Mucosa of gallbladder (tissue), 1 donor: ENCODE measurements at regions not wholly inside any gene's neighbourhood (a gene's known extent, or its start where the extent isn't known, plus 50 kb on each side); places are given as distances from the start of the nearest gene placed in this dataset.

Experiments
- DNase-seq: peaks from one replicate; pipeline ENCODE4 v3.0.0-alpha.2; 2020; ENCODE audit warnings: low spot score
- donor health status: DM: no; HTN: no; CAD: no.

DNA sequence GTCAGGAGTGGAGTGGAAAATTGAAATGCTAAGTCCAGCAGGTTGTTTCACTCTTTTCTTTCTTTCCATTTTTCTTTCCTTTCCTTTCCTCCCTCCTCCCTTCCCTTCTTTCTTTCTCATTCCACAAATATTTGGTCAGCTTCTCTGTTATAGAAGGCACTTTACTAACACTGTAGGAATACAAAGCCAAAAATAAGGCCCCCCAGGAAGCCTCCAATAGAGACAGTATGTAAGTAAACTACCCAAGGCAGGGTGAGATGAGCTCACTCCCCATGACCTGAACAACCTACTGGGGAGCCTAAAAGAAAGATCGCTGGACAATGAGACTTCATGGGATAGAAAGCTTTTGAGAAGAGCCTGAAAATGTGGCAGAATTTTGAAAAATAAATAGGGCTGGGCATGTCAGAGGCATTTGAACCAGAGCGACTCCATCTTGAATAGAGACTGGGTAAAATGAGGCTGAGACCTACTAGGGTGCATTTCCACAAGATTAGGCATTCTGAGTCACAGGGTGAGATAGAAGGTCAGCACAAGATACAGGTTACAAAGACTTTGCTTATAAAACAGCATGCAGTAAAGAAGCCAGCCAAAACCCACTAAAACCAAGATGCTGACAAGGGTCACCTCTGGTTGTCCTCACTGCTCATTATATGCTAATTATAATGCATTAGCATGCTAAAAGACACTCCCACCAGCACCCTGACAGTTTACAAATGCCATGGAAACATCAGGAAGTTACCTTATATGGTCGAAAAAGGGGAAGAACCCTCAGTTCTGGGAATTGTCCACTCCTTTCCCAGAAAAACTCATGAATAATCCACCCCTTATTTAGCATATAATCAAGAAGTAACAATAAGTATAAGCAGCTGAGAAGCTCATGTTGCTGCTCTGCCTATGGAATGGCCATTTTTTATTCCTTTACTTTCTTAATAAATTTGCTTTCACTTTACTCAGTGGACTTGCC, 158.9 kb upstream of the EGFLAM start:
- DNase-seq = no peak

DNA sequence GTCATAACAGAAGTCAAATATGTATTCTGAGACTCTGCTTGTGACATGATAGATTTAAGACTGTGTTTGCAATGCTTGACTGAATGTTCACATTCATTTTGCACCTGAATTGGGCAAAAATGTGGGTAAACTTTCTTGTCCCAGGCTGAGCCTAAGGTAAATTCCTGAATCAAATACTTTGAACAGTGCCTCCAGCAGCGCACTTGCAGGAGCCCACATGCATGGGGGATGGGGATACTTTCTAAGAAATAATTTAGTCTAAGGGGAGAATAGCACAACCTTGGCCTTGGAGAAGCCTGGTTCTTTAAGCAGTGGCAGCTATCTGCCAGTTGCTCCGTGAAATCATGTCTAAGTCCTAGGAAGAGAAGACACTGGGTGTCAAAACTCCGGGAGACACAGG, 163.5 kb upstream of the EGFLAM start:
- no peak for DNase-seq

DNA sequence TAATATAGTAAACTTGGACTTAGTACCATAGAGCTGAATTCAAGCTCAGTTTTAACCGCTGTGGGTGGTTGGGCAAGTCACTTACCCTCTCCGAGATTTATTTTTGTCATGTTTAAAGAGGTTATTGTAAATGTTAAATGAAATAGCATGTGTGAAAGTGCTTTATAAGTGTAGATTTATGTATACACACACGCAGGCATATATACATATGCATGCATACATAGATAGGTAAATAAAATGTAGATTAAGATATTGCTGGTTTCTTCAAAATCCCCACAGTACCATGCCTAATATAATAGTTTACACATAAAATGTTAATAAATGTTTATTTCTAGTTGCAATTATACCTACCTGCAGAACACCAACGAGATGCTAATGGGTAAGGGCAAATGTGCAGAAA, 164.5 kb upstream of the EGFLAM start:
- DNase-seq = no peak

DNA sequence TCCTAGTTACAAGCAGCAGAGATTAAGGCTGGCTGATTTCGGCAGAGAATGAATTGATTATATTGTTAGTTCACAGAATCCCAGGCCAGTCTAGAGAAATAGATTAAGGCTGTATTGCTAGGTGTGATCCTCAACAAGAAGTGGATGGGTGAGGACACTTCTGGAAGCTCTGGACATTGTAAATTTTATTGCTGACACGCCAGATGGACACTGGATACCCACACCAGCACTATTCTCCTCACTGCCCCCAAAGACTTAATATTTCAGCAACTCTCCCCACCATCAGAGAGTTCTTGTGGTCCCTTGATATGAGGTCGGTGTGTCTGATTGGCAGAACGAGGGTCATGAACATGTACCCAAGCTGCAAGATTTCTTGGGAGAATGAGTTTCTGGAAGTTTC, 171.6 kb upstream of the EGFLAM start:
- no peak for DNase-seq

DNA sequence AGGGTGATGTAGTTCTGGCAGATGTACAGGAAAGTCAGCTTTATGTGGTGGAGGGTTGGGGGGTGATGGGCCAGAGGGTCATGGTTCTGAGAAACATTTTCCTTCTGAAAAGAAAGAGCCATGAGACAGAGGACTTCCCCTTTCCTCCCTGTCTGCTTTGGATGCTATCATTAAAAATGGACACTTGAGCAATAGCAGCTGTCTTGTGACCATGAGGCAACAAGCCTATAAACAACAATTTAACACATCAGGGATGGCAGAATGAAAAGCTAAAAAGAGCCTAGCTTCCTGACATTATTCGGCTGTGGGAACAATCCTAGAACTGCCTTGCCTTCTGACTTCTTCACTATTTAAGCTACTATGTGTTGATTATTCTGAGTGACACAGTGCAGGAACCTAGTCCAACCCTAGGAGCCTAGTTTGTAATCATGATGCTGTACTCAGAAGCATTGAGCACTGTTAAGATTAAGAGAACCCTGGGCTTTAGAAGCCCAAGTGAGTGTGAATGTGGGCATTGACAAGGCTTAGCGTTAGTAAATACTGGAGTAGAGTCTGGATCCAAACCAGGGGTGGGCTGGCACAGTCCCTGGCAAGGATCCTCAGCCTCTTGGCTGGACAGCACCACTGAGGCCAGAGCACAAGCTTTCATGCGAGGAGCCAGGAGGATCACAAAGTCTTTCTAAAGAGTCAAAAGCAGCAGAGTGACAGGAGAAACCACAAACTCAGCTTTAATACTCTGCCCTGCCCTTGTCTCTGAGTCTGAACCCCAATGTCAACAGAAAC, 178.5 kb upstream of the EGFLAM start:
- DNase-seq = no peak

DNA sequence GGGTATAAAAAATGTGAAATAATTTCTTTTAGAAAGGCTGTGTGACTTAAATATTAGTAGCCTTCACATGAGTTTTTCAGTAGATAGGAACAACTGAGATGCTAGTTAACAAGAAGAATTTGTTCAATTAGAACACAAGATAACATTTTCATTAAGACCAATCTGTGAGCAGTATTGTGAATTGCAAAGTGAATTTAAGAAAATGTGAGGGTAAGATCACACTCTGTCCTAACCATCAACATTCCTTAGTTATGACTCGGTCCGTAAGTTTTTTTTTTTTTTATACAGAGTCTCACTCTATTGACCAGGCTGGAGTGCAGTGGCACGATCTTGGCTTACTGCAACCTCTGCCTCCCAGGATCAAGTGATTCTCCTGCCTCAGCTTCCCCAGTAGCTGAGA, 180.2 kb upstream of the EGFLAM start:
- no peak for DNase-seq

DNA sequence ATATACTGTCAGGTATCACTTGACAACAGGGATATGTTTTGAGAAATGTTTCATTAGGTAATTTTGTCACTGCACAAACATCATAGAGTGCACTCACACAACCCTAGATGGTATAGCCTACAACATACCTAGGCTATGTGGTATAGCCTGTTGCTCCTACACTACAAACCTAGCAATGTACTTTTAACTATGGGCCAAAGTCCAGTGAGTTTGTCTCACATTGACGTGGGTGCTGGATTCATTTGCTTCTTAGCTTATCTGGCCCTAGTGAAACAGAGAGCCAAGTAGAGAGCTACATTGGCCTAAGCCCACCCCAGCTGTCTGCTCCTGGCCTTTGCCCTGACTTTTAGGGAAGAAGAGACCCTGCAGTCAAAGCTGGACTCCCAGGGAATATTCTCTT, 180.7 kb upstream of the EGFLAM start:
- no peak for DNase-seq

DNA sequence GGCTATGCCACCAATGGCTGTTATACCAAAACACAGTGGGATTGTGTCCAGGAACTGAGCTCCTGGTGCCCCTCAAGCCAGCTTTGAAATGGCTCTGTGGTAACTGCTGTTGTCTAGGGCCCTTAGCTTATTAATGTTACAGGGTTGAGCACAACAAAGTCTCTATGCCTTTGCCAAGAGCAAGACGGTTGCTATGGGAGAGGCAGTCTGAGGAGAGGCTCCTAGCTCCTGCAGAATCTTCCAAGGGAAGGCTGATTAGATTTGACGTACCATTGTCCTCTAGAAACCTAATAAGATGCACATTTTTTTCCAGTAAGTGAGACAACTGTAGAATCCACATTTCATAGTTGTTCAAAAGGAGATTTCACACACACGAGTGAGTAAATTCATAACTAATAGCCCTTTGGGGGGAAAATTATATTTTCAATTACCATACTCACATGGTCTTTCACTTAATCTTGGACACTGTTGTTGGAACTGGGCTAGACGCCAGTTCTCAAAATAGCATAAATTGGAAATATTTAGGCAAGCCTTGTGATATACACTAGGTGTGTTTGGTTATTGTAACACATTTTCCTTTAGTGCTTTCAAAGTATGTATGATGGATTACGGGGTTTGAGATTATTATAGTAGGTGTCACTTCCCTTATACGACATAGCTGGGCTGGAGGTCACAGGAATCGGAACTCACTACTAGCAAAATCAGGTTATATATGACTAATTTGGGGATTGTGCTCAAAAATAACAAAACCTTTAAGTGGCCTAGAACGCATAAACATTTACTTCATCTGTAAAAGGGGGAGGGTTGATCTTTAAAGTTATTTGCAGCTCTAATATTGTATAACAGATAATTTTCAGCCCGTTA, 186.3 kb upstream of the EGFLAM start:
- no peak for DNase-seq

DNA sequence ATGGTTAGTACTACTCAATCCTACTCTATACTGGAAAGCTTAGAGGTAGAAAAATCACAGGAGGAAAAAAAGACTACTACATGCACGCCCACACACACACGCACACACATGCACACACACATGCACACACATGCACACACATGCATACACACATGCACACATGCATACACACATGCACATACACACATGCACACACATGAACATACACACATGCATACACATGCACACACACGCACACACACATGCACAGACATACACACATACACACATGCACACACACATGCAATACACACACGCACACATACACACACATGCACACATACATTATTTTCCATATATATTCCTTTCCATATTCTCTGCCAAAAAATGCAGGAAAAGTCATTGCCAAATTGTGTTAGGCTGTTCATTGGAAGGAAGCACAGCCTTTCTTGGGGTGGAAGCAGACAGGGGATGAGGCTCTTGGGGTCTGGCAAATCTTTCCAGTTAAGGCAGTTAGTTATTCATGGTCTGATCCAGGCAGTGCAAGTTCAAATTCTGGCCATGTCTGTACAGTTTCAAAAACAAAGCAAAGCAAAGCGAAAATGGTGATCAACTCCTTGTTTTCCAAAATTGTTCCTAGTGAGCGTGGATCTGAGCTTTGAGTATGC, 187.9 kb upstream of the EGFLAM start:
- DNase-seq = no peak

DNA sequence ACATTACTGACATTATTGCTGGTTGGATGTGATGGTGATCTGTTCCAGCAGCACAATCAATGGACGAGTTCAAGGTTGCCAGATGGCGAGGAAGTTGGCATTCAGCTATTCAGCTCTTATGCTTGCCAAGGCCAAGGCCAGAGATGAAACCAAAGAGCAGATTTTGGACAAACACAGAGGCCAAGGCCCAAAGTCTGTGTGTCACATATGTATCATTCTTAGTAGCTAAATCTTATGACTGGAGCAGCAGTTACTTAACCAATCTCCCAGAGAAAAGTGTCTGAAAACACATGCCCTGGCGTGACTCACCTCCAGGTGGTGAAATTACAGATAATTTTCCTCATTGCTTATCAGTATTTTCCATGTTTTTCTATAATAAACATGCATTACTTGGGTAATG, 189.0 kb upstream of the EGFLAM start:
- no peak for DNase-seq

DNA sequence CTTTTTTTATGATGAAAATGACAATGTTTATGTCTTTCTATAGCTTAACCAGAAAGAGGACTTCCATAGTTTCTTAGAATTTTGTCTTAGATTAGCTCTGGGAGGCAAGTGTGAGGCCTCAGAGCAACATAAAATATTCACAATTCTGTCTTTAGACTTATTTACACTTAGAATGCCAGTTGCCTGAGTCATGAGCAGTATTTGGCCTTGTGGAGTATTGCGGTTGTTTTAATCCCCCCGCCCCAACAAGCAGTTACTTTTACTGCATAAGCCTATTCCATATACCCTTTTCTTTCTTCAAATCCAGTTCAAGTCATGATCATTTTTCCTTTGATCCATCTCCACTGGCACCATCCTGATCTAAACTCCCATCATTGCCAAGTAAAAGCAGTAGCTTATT, 198.0 kb upstream of the EGFLAM start:
- no peak for DNase-seq

DNA sequence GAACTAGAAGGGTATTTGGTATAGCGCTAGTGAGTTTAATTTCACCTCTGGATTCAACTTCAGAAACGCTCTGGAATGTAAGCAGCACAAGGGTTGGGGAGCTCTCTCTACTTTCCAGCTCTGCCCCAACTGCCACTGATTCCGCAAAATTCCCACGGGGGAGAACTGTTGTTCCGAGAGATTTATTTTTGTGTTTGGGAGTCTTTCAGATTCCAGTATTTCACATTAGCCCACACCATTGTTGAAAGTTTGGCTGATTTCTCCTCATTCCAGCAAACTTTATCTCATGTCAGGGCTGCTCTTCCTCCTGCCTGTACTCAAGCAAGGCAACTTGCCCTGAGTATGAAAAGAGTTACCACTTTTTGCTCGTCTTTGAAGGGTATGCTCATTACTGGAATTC, 198.5 kb upstream of the EGFLAM start:
- DNase-seq = no peak

DNA sequence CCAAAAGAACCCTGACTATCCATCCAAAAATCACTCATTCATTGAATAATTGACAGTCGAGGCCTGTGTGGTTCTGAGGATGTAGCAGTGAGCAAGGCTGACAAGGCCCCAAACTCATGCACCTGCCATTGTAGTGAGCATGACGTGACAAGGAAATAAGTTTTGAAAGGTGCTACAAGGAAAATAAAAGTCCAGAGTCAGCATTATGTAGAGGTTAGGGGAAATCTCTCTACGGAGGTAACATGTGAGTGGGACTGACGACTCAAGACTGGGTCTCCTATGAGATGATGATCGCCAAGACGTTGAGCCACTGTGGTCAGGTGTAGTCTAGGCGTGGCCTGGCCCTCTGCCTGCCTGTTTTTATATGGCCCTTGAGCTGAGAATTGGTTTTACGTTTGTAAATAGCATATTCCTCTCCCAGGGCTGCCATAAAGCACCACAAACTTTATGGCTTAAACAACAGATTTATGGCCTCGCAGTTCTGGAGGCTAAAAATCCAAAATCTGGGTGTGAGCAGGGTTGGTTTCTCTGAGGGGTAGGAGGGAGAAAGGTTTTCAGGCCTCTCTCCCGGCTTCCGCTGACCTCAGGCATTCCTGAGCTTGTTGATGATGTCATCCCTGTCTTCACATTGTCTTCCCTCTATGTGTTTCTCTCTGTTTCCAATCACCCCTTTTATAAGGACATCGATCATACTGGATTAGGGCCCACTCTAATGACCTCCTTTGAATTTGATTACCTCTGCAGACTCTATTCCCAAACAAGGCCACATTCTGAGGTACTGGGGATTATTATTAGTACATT, 206.4 kb upstream of the EGFLAM start:
- no peak for DNase-seq

DNA sequence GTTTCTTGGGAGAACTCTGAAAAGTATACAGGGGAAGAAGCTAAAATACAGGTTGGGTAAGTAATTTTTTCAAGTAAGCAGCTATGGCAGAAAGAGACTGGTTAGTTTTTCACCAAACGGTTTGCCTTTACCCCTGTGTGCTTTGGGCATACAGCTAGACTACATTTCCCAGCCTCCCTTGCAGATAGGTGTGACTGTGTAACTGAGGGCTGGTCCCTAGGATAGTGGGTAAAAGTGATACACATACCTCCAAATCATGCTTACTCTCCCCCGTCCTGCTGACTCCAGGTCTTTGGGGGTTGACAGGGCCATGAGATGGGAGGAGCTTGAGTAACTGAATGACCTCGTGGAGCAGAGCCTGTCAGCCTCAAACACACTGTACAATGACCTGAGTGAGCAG, 208.6 kb upstream of the GDNF start:
- no peak for DNase-seq

DNA sequence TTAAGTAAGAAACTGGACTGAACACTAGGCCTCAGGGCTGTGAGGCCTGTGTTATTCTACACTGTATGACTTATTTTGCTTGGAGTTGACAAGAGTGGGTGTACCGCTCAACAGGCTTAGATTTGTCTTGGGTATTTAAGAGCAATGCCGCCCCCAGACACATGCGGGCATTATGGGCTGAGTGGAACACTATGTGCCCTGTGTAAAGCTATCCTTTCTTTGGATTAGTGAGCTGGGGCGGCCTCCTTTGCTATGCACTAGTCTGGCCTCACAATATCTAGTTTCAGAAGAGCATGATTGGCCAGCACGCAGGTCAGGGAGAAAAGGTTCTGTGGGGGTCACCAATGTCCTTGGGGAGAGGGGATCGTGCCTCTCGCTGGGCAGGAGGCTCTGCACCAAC, 206.3 kb upstream of the GDNF start:
- no peak for DNase-seq

DNA sequence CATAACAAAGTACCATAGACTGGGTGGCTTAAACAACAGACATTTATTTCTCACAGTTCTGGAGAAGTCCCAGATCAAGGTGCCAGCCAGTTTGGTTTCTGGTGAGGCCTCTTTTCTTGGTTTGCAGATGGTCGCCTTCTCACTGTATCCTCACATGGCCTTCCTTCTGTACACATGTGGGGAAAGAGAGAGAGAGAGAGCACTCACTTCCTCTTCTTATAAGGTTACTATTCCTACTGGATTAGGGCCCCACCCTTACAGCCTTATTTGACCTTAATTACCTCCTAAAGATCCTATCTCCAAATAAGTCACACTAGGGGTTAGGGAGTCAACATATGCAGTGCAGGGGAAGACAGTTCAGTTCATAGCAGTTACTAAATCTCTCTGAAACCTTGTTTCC, 205.6 kb upstream of the GDNF start:
- DNase-seq = no peak

DNA sequence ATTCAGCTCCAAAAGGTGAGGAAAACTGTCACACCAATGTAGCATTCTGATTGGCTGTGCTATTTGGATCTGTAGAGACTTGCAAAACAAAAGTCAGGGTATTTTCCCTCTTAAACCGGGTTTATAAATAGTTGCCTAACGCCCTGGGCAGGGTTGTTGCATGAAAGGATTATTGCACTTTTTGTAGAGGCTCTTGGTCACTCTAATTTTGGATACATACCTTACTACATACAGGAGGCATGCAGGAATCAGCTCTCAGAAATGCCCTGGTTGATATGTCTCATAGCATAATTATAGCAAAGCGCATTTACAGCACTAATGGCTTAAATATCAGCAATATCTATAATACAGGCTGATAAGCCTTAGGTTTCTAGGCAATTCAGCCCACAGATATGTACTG, 200.0 kb upstream of the GDNF start:
- no peak for DNase-seq

DNA sequence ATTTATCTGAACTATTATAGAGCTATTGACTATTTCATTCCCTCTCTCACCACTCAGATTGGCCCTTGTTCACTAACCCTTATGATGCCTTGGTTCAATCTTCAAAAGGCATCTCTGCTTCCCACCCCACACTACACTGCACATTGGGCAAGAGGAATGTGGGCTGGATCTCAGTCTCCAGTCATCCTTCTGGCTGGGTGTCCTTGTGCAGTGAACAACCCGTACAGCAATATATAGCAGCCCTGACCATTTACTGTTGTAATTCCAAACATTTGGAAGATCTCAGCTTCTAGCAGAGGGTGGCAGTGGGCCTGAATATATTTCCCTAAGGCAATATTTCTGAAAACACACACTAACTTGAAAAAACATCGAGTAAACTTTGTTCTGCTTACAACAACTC, 199.2 kb upstream of the GDNF start:
- no peak for DNase-seq

DNA sequence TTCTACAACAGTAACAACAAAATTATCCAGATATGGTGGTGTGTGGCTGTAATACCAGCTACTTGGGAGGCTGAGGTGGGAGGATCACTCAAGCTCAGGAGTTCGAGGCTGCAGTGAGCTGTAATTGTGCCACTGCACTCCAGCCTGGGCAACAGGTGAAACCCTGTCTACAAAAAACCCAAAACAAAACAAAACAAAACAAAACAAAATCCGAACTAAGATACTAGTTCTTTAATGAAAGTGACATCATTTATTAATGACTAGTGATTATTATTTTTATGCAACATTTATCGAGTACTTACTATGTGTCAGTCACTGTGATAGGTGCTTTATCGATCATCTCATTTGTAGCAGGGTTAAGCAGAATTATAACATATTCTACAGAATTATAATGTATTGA, 196.9 kb upstream of the GDNF start:
- no peak for DNase-seq

DNA sequence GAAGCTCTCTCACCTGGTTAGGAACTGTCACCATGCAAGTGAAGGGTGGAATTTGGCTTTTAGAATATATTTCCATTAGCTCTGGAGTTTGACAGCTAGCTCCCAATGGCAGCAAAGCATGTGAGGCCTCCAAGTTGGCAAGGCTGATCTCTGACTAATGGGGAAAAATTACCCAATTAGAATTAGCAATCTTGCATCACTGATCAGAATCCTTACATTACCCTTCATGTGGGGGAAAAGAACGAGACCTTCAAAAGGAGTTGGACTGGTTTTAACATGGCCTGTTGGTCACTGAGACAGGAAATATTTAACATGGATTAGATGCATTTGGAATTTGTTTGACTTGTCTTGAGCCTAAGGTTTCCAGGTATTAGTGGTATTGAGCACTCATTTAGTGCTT, 192.3 kb upstream of the GDNF start:
- no peak for DNase-seq

DNA sequence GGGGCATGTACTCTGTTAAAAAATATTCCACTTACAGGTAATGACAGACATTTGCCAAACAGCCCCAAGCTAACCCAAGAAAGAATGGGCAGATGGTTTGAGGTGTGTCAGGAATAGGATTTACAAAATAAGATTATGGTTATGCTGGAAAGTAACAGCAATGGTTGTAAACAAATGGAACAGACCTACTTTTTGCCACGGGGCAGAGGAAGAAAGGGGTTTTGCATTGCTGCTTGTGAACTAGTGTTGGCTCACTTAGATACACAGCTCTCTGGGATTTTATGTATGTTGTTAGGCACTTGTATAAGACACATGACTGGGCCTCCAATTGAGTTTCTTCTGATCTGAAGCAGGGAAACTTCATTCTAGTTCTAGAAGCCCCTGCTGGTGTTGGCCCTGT, 191.5 kb upstream of the GDNF start:
- DNase-seq = no peak
